SK-N-SH (cell line): ENCODE measurements at regions not wholly inside any gene's neighbourhood (a gene's known extent, or its start where the extent isn't known, plus 50 kb on each side); places are given as distances from the start of the nearest gene placed in this dataset.

Source experiments
- CTCF ChIA-PET: fragments of 300-600, 350-600 bp; formaldehyde crosslinking; extraction: SDS; loops from one replicate; lab custom pipeline; 2021; lab: Yijun Ruan, JAX
- POLR2A ChIA-PET: fragments of 350-600 bp; sonication (Branson Sonifier 250); formaldehyde crosslinking; extraction: SDS; loops from one replicate; lab custom pipeline; 2020; ENCODE audit warnings: antibody characterized with exemption, inconsistent platforms; lab: Yijun Ruan, JAX
- DNase-seq: peaks from one replicate; pipeline ENCODE4 v3.0.0; 2012
- H2AFZ ChIP-seq: fragments of 200-600 bp; sonication (generic); 2 replicates; pipeline ENCODE4 v1.8.1; 2016; ENCODE audit warnings: antibody characterized with exemption, mild to moderate bottlenecking, low read depth
- H3F3A ChIP-seq: fragments of 200-600 bp; sonication (generic); replicated peaks from 2 replicates; pipeline ENCODE3; 2016; ENCODE audit warnings: antibody characterized with exemption, mild to moderate bottlenecking; ENCODE audit not compliant: insufficient read depth
- H3K27ac ChIP-seq, 2 experiments: fragments of 200-500 bp in 1 of 2; fragments of 200-600 bp in 1 of 2; sonication (Bioruptor generic) in 1 of 2; sonication (generic), shearing (Covaris generic) in 1 of 2; 2 replicates each; pipeline versions ENCODE4 v1.5.1 to v1.6.1; 2014 to 2016; ENCODE audit warnings: low read depth in 2 of 2, inconsistent platforms in 1 of 2, low read length in 1 of 2, mild to moderate bottlenecking in 1 of 2, mixed read lengths in 1 of 2
- H3K27me3 ChIP-seq: fragments of 200-600 bp; sonication (generic), shearing (Covaris generic); 2 replicates; pipeline ENCODE4 v1.6.1; 2016; ENCODE audit warnings: mixed run types; ENCODE audit not compliant: insufficient read depth
- H3K36me3 ChIP-seq, 2 experiments: fragments of 200-500 bp in 1 of 2; fragments of 200-600 bp in 1 of 2; sonication (Bioruptor generic) in 1 of 2; sonication (generic) in 1 of 2; replicated peaks in 1 of 2; 2 replicates each; pipeline versions ENCODE3 to v1.5.1; 2014 to 2016; ENCODE audit warnings: low read length in 1 of 2, mild to moderate bottlenecking in 1 of 2; ENCODE audit not compliant: insufficient read depth in 2 of 2, control insufficient read depth in 1 of 2
- H3K4me1 ChIP-seq, 2 experiments: fragments of 200-500 bp in 1 of 2; fragments of 200-600 bp in 1 of 2; sonication (Bioruptor generic) in 1 of 2; sonication (generic), shearing (Covaris generic) in 1 of 2; 2 replicates each; pipeline versions ENCODE4 v1.5.1 to v1.6.1; 2014 to 2016; ENCODE audit warnings: low read depth in 1 of 2, low read length in 1 of 2, mixed run types in 1 of 2; ENCODE audit not compliant: insufficient read depth in 2 of 2, control insufficient read depth in 1 of 2
- H3K4me2 ChIP-seq: fragments of 200-600 bp; sonication (generic), shearing (Covaris generic); 2 replicates; pipeline ENCODE4 v1.6.1; 2017; ENCODE audit warnings: mixed run types
- H3K4me3 ChIP-seq, 2 experiments: fragments of 200-500 bp in 1 of 2; fragments of 200-600 bp in 1 of 2; sonication (Bioruptor generic) in 1 of 2; sonication (generic), shearing (Covaris generic) in 1 of 2; 2 replicates each; pipeline versions ENCODE4 v1.5.1 to v1.8.1; 2014 to 2016; ENCODE audit warnings: low read depth in 2 of 2, inconsistent platforms in 1 of 2, low read length in 1 of 2, mild to moderate bottlenecking in 1 of 2, mixed read lengths in 1 of 2, moderate library complexity in 1 of 2
- H3K79me2 ChIP-seq: fragments of 200-600 bp; sonication (generic); 2 replicates; pipeline ENCODE4 v1.8.1; 2017; ENCODE audit warnings: mild to moderate bottlenecking; ENCODE audit not compliant: insufficient read depth
- H3K9ac ChIP-seq: fragments of 200-600 bp; sonication (generic); 2 replicates; pipeline ENCODE4 v1.6.1; 2017; ENCODE audit warnings: mixed run types
- H3K9me2 ChIP-seq: fragments of 200-600 bp; sonication (generic); 2 replicates; pipeline ENCODE4 v1.6.1; 2017; ENCODE audit warnings: mixed run types
- H3K9me3 ChIP-seq: fragments of 200-600 bp; sonication (generic); 2 replicates; pipeline ENCODE4 v1.6.1; 2017; ENCODE audit warnings: mixed run types, mild to moderate bottlenecking, moderate library complexity
- H4K20me1 ChIP-seq: fragments of 200-600 bp; sonication (generic); 2 replicates; pipeline ENCODE4 v1.6.1; 2017; ENCODE audit warnings: mild to moderate bottlenecking, mixed run types; ENCODE audit not compliant: insufficient read depth
- ELF1 ChIP-seq: IDR thresholded peaks from 2 replicates; pipeline ENCODE4 v1.4.0; 2012
- EP300 ChIP-seq, 2 experiments: IDR thresholded peaks; 2 replicates each; pipeline versions ENCODE4 v1.4.0 to v1.6.1; 2012; ENCODE audit warnings: borderline replicate concordance in 1 of 2, low read depth in 1 of 2, low read length in 1 of 2
- EZH2phosphoT487 ChIP-seq: fragments of 200-600 bp; sonication (generic); IDR thresholded peaks from 2 replicates; pipeline ENCODE4 v1.6.1; 2017; ENCODE audit warnings: low read depth, mixed run types, mild to moderate bottlenecking, antibody characterized with exemption, moderate library complexity, borderline replicate concordance
- FOSL2 ChIP-seq: IDR thresholded peaks from 2 replicates; pipeline ENCODE4 v1.4.0; 2012; ENCODE audit warnings: low read depth, mild to moderate bottlenecking, moderate library complexity, borderline replicate concordance
- FOXJ3 ChIP-seq: sonication (generic); formaldehyde crosslinking; IDR thresholded peaks from 2 replicates; pipeline ENCODE4 v1.5.1; 2020; ENCODE audit warnings: mild to moderate bottlenecking, missing genetic modification reagents
- FOXM1 ChIP-seq: IDR thresholded peaks from 2 replicates; pipeline ENCODE4 v1.4.0; 2012; ENCODE audit warnings: low read depth, mild to moderate bottlenecking
- GATA2 ChIP-seq: sonication (generic); formaldehyde crosslinking; IDR thresholded peaks from 2 replicates; pipeline ENCODE4 v1.5.0; 2020; ENCODE audit warnings: mild to moderate bottlenecking, missing genetic modification reagents
- NFIC ChIP-seq: IDR thresholded peaks from 2 replicates; pipeline ENCODE4 v1.4.0; 2012; ENCODE audit warnings: borderline replicate concordance
- NRF1 ChIP-seq: IDR thresholded peaks from 2 replicates; pipeline ENCODE4 v1.6.1; 2012; ENCODE audit warnings: low read depth, mild to moderate bottlenecking, low read length
- POLR2AphosphoS5 ChIP-seq: IDR thresholded peaks from 2 replicates; pipeline ENCODE4 v1.6.1; 2012; ENCODE audit warnings: low read depth, low read length
- RAD21 ChIP-seq: IDR thresholded peaks from 2 replicates; pipeline ENCODE4 v1.6.1; 2012; ENCODE audit warnings: mild to moderate bottlenecking, low read length
- RFX5 ChIP-seq: IDR thresholded peaks from 2 replicates; pipeline ENCODE4 v1.6.1; 2012; ENCODE audit warnings: mild to moderate bottlenecking, improper control_type of control experiment, low read length
- WGBS: methylation state at CpG from one replicate; pipeline ENCODE4 v1.1.6; 2017; ENCODE audit warnings: low lambda C conversion rate; 5-methylcytosine and 5-hydroxymethylcytosine counted together
- TF ChIP-seq, protein P1 (sequence below): IDR thresholded peaks from 2 replicates; pipeline ENCODE4 v1.4.0; 2012; ENCODE audit warnings: low read depth, borderline replicate concordance
- TF ChIP-seq, protein P2 (sequence below): IDR thresholded peaks from 2 replicates; pipeline ENCODE4 v1.4.0; 2012; ENCODE audit warnings: low read depth, borderline replicate concordance
- TF ChIP-seq, protein P3 (sequence below): IDR thresholded peaks from 2 replicates; pipeline ENCODE4; 2012
- TF ChIP-seq, protein P4 (sequence below): IDR thresholded peaks from 2 replicates; pipeline ENCODE4 v1.6.1; 2012; ENCODE audit warnings: mild to moderate bottlenecking, low read depth, low read length, moderate library complexity

DNA sequence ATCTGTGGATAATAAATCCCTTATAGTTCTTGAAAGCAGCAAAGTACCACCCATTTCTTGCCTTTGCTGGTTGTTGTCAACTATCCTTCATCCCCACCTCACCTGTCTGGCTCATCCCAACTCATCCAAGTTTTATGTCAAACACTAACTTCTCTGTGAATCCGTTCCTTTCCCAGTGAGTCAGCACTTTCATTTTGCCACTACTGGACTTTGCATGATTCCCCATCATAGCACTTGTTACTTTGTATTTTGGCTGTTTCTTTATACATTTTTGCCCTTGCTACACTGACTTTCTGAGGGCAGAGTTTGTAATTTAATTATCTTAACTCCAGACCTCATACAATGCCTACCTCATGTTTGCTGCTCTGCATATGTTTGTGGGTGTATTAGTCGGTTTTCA lies 90.8 kb upstream of the RORA start (continued):
- TF ChIP-seq RFX5 (no peak), FOXM1 (no peak), EP300 (IDR thresholded peaks at IDR 0.05; ENCODE audit: borderline replicate concordance in 1 of 2, low read depth in 1 of 2, low read length in 1 of 2) (no peak)
- TF ChIP-seq, protein P1, sequence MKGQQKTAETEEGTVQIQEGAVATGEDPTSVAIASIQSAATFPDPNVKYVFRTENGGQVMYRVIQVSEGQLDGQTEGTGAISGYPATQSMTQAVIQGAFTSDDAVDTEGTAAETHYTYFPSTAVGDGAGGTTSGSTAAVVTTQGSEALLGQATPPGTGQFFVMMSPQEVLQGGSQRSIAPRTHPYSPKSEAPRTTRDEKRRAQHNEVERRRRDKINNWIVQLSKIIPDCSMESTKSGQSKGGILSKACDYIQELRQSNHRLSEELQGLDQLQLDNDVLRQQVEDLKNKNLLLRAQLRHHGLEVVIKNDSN = no peak

DNA sequence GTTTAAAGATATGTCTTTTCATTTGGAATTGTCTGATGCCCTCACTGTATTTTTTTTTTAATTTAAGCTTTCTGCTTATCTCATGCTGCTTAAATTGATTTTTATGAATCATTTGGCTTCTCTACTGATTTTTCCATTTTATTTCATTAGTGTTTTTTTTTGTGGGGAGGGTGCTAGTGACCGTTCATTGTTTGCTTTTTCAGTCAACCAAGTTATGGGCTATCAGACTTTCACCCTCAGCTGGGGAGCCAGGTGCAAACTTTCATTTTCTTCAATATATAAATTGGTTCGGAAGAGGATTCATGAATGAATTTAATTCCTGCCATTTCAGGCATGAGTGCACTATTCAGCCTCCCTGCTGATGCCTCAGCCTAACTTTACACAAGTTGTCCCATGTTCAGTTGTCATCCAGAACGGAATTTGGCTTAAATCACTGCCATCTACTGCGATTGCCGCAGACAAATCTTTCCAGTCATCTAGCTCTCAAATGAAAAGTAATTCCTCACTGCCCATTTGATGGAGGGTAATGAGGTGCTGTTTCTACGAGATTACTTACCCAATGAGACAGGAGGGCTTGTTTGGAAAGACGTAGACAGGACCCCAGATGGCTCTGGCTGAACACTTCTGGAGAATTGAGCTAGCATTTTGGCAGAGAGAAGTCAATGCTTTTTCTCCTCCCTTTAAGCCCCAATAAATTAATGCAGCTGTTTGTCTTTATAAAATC lies 89.9 kb upstream of the RORA start:
- DNase-seq = no peak
- H3K79me2 ChIP-seq = no peaks in the 10 kb centered on the region
- H3K27ac ChIP-seq = no peak overlapping the region
- no peak overlapping the region for H3K4me3 ChIP-seq
- no peak overlapping the region for H3K4me2 ChIP-seq
- no peaks in the 10 kb centered on the region for H3F3A ChIP-seq
- H3K9me2 ChIP-seq = no peaks in the 10 kb centered on the region
- TF ChIP-seq, protein P2, sequence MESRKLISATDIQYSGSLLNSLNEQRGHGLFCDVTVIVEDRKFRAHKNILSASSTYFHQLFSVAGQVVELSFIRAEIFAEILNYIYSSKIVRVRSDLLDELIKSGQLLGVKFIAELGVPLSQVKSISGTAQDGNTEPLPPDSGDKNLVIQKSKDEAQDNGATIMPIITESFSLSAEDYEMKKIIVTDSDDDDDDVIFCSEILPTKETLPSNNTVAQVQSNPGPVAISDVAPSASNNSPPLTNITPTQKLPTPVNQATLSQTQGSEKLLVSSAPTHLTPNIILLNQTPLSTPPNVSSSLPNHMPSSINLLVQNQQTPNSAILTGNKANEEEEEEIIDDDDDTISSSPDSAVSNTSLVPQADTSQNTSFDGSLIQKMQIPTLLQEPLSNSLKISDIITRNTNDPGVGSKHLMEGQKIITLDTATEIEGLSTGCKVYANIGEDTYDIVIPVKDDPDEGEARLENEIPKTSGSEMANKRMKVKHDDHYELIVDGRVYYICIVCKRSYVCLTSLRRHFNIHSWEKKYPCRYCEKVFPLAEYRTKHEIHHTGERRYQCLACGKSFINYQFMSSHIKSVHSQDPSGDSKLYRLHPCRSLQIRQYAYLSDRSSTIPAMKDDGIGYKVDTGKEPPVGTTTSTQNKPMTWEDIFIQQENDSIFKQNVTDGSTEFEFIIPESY = no peak
- no peak for TF ChIP-seq FOXM1
- TF ChIP-seq, protein P3, sequence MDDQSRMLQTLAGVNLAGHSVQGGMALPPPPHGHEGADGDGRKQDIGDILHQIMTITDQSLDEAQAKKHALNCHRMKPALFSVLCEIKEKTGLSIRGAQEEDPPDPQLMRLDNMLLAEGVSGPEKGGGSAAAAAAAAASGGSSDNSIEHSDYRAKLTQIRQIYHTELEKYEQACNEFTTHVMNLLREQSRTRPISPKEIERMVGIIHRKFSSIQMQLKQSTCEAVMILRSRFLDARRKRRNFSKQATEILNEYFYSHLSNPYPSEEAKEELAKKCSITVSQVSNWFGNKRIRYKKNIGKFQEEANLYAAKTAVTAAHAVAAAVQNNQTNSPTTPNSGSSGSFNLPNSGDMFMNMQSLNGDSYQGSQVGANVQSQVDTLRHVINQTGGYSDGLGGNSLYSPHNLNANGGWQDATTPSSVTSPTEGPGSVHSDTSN = no peak
- no peak for TF ChIP-seq FOXJ3 (CRISPR knock-in tag)
- TF ChIP-seq GATA2 (CRISPR knock-in tag) = no peak
- no peak for TF ChIP-seq FOSL2
- TF ChIP-seq POLR2AphosphoS5 = no peak
- TF ChIP-seq EZH2phosphoT487 = no peak
- no peak for TF ChIP-seq ELF1
- TF ChIP-seq NFIC = no peak
- TF ChIP-seq, protein P4, sequence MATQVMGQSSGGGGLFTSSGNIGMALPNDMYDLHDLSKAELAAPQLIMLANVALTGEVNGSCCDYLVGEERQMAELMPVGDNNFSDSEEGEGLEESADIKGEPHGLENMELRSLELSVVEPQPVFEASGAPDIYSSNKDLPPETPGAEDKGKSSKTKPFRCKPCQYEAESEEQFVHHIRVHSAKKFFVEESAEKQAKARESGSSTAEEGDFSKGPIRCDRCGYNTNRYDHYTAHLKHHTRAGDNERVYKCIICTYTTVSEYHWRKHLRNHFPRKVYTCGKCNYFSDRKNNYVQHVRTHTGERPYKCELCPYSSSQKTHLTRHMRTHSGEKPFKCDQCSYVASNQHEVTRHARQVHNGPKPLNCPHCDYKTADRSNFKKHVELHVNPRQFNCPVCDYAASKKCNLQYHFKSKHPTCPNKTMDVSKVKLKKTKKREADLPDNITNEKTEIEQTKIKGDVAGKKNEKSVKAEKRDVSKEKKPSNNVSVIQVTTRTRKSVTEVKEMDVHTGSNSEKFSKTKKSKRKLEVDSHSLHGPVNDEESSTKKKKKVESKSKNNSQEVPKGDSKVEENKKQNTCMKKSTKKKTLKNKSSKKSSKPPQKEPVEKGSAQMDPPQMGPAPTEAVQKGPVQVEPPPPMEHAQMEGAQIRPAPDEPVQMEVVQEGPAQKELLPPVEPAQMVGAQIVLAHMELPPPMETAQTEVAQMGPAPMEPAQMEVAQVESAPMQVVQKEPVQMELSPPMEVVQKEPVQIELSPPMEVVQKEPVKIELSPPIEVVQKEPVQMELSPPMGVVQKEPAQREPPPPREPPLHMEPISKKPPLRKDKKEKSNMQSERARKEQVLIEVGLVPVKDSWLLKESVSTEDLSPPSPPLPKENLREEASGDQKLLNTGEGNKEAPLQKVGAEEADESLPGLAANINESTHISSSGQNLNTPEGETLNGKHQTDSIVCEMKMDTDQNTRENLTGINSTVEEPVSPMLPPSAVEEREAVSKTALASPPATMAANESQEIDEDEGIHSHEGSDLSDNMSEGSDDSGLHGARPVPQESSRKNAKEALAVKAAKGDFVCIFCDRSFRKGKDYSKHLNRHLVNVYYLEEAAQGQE = no peak
- TF ChIP-seq NRF1 = no peak
- no peak for TF ChIP-seq RAD21
- H3K36me3 ChIP-seq = no peaks in the 10 kb centered on the region
- ChIA-PET CTCF (no interaction called here), POLR2A (no interaction called here)
- no peaks in the 10 kb centered on the region for H3K27me3 ChIP-seq
- H2AFZ ChIP-seq = no peak overlapping the region
- no peak overlapping the region for H3K9ac ChIP-seq
- no peaks in the 10 kb centered on the region for H4K20me1 ChIP-seq
- H3K4me1 ChIP-seq = peaks cover 0 to 6% of the 10 kb centered on the region in 2 experiments; a peak in 1 of 4 replicates
- H3K9me3 ChIP-seq = no peaks in the 10 kb centered on the region
- 39% methylated on average over 7 of the region's 7 CpGs for WGBS
